Naive thymus-derived CD4-positive, alpha-beta T cell (primary cell): ENCODE measurements at regions not wholly inside any gene's neighbourhood (a gene's known extent, or its start where the extent isn't known, plus 50 kb on each side); places are given as distances from the start of the nearest gene placed in this dataset.

Experiments
- ATAC-seq: fragments of 150-1000 bp; cut with Tn5 transposase; 2 replicates; pipeline ENCODE4 v1.10.0; 2021; ENCODE audit warnings: mild to moderate bottlenecking, moderate library complexity
- CTCF ChIA-PET: fragments of 350-600 bp; sonication (Branson Sonifier 250); formaldehyde crosslinking; loops from one replicate; lab custom pipeline; 2021; ENCODE audit warnings: antibody characterized with exemption; lab: Charles Lee
- POLR2A ChIA-PET: fragments of 350-600 bp; sonication (Branson Sonifier 250); formaldehyde crosslinking; loops from one replicate; lab custom pipeline; 2021; ENCODE audit warnings: antibody characterized with exemption, inconsistent platforms; lab: Charles Lee
- DNase-seq, 9 donors: peaks; one replicate each; pipeline versions ENCODE4 v3.0.0 to v3.0.0-alpha.2; 2020 to 2022; ENCODE audit warnings: mixed read lengths in 1 of 9
- H3K27ac ChIP-seq: one replicate; pipeline ENCODE4 v1.7.0; 2013; ENCODE audit warnings: mild to moderate bottlenecking, low read depth, low read length, moderate library complexity
- H3K27me3 ChIP-seq, 2 donors: one replicate each; pipeline ENCODE4 v1.7.0; 2013; ENCODE audit warnings: low read length in 2 of 2, mild to moderate bottlenecking in 2 of 2, moderate library complexity in 2 of 2; ENCODE audit not compliant: control insufficient read depth in 2 of 2, insufficient read depth in 2 of 2
- H3K36me3 ChIP-seq, 3 experiments: 1 replicate in 2 of 3; 2 replicates in 1 of 3; pipeline ENCODE4 v1.7.0; 2013; ENCODE audit warnings: low read length in 3 of 3, mild to moderate bottlenecking in 3 of 3, moderate library complexity in 1 of 3; ENCODE audit not compliant: insufficient read depth in 3 of 3, control insufficient read depth in 2 of 3
- H3K4me1 ChIP-seq, 2 donors: one replicate each; pipeline ENCODE4 v1.7.0; 2013; ENCODE audit warnings: low read length in 2 of 2, mild to moderate bottlenecking in 2 of 2, moderate library complexity in 1 of 2; ENCODE audit not compliant: control insufficient read depth in 2 of 2, insufficient read depth in 2 of 2
- H3K4me3 ChIP-seq: 2 replicates; pipeline ENCODE4 v1.7.0; 2013; ENCODE audit warnings: mild to moderate bottlenecking, low read length
- H3K9me3 ChIP-seq, 3 experiments: 1 replicate in 2 of 3; 2 replicates in 1 of 3; pipeline ENCODE4 v1.7.0; 2013; ENCODE audit warnings: low read length in 3 of 3; ENCODE audit not compliant: control insufficient read depth in 2 of 3
- H3K27ac Mint-ChIP-seq, 9 donors: one replicate each; pipeline ENCODE4 v1.8.0; 2020 to 2022; ENCODE audit warnings: mixed read lengths in 9 of 9, mild to moderate bottlenecking in 8 of 9, moderate library complexity in 5 of 9, inconsistent platforms in 2 of 9
- H3K27me3 Mint-ChIP-seq, 5 donors: one replicate each; pipeline ENCODE4 v1.8.0; 2021 to 2022; ENCODE audit warnings: mixed read lengths in 5 of 5, mild to moderate bottlenecking in 1 of 5
- H3K36me3 Mint-ChIP-seq, 5 donors: one replicate each; pipeline ENCODE4 v1.8.0; 2020 to 2022; ENCODE audit warnings: mixed read lengths in 5 of 5, mild to moderate bottlenecking in 3 of 5, inconsistent platforms in 1 of 5
- H3K4me1 Mint-ChIP-seq, 7 donors: one replicate each; pipeline ENCODE4 v1.8.0; 2020 to 2022; ENCODE audit warnings: mixed read lengths in 7 of 7, mild to moderate bottlenecking in 3 of 7, inconsistent platforms in 1 of 7
- H3K4me3 Mint-ChIP-seq, 10 donors: one replicate each; pipeline ENCODE4 v1.8.0; 2020 to 2022; ENCODE audit warnings: mild to moderate bottlenecking in 10 of 10, mixed read lengths in 10 of 10, moderate library complexity in 6 of 10, inconsistent platforms in 2 of 10
- H3K9me3 Mint-ChIP-seq, 11 donors: one replicate each; pipeline ENCODE4 v1.8.0; 2020 to 2022; ENCODE audit warnings: mixed read lengths in 11 of 11, mild to moderate bottlenecking in 4 of 11, inconsistent platforms in 1 of 11, moderate library complexity in 1 of 11
- intact Hi-C, 2 donors: fragments of 100-400 bp; cut with micrococcal nuclease; formaldehyde crosslinking; loops; one replicate each; pipeline ENCODE4 v1.15.1; 2023

DNA sequence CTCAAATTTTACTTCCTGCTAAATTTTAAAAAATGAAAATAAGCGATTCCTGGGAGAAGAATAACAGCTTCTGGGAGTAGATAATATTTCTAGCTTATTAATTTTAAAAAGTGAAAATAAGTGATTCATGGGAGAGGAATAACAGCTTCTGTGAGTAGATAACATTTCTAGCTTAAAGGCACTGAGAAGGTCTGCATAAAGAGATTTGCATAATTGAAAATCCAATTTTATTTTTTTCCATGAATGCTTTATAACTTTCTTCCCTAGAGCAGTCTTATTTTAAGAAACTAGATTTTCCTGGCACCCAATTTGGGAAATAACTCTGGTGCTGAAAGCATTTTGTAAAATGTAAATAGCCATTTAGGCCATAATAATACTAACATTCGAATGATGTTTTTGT, 65.9 kb upstream of the ASTN2 start:
- intact Hi-C loops = no loop called here
- H3K27ac ChIP-seq = no peak overlapping the region
- DNase-seq = no peak
- Mint-ChIP-seq H3K27ac (no peak overlapping the region), H3K4me1 (no peaks in the 10 kb centered on the region), H3K36me3 (no peaks in the 10 kb centered on the region), H3K9me3 (peaks cover 0 to 6% (median 2%) of the 10 kb centered on the region in 11 donors), H3K4me3 (no peak overlapping the region), H3K27me3 (peaks cover 0 to 22% (median 9%) of the 10 kb centered on the region in 5 donors)
- POLR2A ChIA-PET = no interaction called here
- no peak for ATAC-seq
- H3K36me3 ChIP-seq = no peaks in the 10 kb centered on the region
- H3K27me3 ChIP-seq = no peaks in the 10 kb centered on the region
- H3K9me3 ChIP-seq = no peaks in the 10 kb centered on the region
- H3K4me1 ChIP-seq = no peaks in the 10 kb centered on the region
- CTCF ChIA-PET = no interaction called here
- H3K4me3 ChIP-seq = no peak overlapping the region

DNA sequence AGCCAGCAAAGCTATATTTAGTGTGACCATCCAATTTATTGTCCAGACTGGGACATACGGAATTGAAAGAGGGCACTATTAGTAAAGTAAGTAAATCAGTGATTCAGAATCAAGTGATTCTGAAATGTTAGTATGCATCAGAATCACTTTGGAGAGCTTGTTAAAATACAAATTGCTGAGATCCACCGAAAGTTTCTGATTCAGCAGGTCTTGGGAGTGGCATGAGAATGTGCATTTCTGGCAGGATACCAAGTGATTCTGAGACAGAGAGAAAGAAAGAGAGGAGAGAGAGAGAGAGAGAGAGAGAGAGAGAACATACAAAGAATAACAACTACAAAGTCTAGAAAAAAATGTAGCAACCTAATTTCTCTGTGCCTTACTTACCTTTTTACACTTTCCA, 65.4 kb upstream of the ASTN2 start:
- no peak for DNase-seq
- no peaks in the 10 kb centered on the region for H3K27me3 ChIP-seq
- Mint-ChIP-seq H3K4me3 (no peak overlapping the region), H3K27ac (no peak overlapping the region), H3K9me3 (peaks cover 0 to 10% (median 2%) of the 10 kb centered on the region in 11 donors), H3K36me3 (no peaks in the 10 kb centered on the region), H3K27me3 (peaks cover 0 to 18% (median 11%) of the 10 kb centered on the region in 5 donors), H3K4me1 (no peaks in the 10 kb centered on the region)
- ChIA-PET CTCF (no interaction called here), POLR2A (no interaction called here)
- H3K4me3 ChIP-seq = no peak overlapping the region
- no peaks in the 10 kb centered on the region for H3K9me3 ChIP-seq
- H3K4me1 ChIP-seq = no peaks in the 10 kb centered on the region
- H3K36me3 ChIP-seq = no peaks in the 10 kb centered on the region
- ATAC-seq = no peak
- H3K27ac ChIP-seq = no peak overlapping the region
- intact Hi-C loops = no loop called here

DNA sequence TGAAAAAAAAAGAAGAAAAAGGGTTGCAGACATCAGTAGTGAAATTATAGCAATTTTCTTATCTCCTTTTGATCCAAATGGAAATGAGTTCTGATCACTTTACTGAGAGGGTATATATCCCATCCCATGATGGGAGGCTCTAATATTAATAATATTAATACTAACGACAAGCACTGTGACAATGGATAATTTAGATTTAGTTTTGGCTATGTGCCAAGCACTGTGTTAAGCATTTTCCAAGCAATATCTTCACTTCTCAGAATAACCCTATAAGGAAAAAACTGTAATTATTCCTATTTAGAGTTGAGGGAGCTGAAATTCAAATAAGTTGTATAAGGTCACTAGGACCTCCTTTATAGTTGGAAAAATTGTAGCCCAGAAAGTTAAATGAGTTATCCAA, 58.4 kb upstream of the ASTN2 start:
- Histone ChIP-seq H3K27ac (no peak overlapping the region), H3K9me3 (no peaks in the 10 kb centered on the region), H3K4me3 (no peak overlapping the region), H3K27me3 (no peaks in the 10 kb centered on the region), H3K36me3 (no peaks in the 10 kb centered on the region), H3K4me1 (no peaks in the 10 kb centered on the region)
- ATAC-seq (no peak), DNase-seq (no peak)
- H3K4me1 Mint-ChIP-seq = no peaks in the 10 kb centered on the region
- no peaks in the 10 kb centered on the region for H3K36me3 Mint-ChIP-seq
- H3K9me3 Mint-ChIP-seq = peaks cover 0 to 11% (median 3%) of the 10 kb centered on the region in 11 donors
- no peak overlapping the region for H3K27ac Mint-ChIP-seq
- intact Hi-C loops = no loop called here
- H3K4me3 Mint-ChIP-seq = no peak overlapping the region
- peaks cover 0 to 6% (median 0%) of the 10 kb centered on the region in 5 donors for H3K27me3 Mint-ChIP-seq
- ChIA-PET POLR2A (no interaction called here), CTCF (no interaction called here)

DNA sequence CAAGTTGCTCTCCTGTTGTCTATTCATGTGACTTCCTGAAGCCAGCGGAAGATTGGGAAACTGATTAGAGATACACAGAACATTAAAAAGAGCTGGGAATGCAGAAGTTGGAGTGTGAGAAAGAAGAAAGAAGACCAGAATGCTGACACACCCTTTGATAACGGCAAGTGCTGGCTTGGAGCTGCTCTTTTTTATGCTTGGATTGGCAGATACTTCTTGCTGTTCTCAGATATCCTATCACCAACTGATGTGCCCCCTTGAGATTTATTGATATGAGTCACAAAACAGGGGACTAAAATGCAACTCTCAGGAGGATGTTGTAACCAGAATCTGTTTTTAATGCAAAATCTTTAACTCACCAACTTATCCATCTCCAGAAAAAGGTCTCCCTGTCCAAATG, 56.0 kb upstream of the ASTN2 start:
- Mint-ChIP-seq H3K9me3 (peaks cover 0 to 7% (median 2%) of the 10 kb centered on the region in 11 donors), H3K36me3 (no peaks in the 10 kb centered on the region), H3K4me1 (no peaks in the 10 kb centered on the region), H3K27ac (no peak overlapping the region), H3K27me3 (peaks cover 0 to 6% (median 0%) of the 10 kb centered on the region in 5 donors), H3K4me3 (no peak overlapping the region)
- H3K27ac ChIP-seq = no peak overlapping the region
- H3K27me3 ChIP-seq = no peaks in the 10 kb centered on the region
- ChIA-PET POLR2A (no interaction called here), CTCF (no interaction called here)
- no peaks in the 10 kb centered on the region for H3K4me1 ChIP-seq
- H3K9me3 ChIP-seq = no peaks in the 10 kb centered on the region
- intact Hi-C loops = no loop called here
- no peak overlapping the region for H3K4me3 ChIP-seq
- DNase-seq = no peak
- no peak for ATAC-seq
- no peaks in the 10 kb centered on the region for H3K36me3 ChIP-seq

DNA sequence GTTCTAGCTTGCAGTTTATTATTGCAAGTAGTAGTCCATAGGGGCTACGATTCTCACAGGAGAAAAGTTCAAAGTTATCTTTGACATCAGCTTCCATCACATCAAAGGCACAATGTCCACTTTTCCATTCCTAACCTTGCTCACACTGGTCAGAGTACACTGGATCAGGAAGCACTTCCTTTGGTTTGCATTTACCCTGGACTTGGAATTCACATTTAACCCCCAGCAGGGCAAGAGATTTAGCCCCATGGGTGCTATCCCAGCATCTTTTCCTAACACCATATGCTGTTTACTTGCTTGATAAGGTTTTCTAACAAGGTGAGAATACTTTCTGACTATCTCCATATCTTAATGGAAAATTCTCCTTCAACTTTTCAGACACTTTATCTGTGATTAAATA, 55.6 kb upstream of the ASTN2 start:
- H3K4me1 Mint-ChIP-seq = no peaks in the 10 kb centered on the region
- ChIA-PET POLR2A (no interaction called here), CTCF (no interaction called here)
- no peaks in the 10 kb centered on the region for H3K36me3 Mint-ChIP-seq
- no peaks in the 10 kb centered on the region for H3K9me3 ChIP-seq
- H3K36me3 ChIP-seq = no peaks in the 10 kb centered on the region
- ATAC-seq (no peak), DNase-seq (no peak)
- H3K4me3 ChIP-seq = no peak overlapping the region
- H3K4me3 Mint-ChIP-seq = no peak overlapping the region
- no peaks in the 10 kb centered on the region for H3K4me1 ChIP-seq
- peaks cover 0 to 3% (median 0%) of the 10 kb centered on the region in 5 donors for H3K27me3 Mint-ChIP-seq
- H3K9me3 Mint-ChIP-seq = peaks cover 0 to 6% (median 0%) of the 10 kb centered on the region in 11 donors
- no peak overlapping the region for H3K27ac ChIP-seq
- intact Hi-C loops = no loop called here
- H3K27ac Mint-ChIP-seq = no peak overlapping the region
- no peaks in the 10 kb centered on the region for H3K27me3 ChIP-seq

DNA sequence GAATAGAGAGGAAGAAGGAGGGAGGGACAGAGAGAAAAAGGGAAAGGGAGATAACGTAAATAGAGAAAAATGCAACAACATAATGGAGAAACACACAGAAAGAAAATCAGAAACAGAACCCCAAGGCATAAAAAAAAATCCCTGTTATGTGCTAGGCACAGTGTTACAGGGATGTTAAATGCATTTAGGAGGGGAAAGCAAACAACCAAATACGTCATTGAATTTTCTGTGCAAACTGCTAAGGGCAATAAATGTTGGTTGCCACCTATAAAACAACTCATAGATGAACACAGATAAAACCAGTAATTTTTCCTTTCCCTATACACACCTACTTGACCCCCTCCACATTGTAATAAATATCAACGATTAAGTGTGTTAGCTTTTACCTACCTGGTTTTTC, 51.3 kb upstream of the ASTN2 start:
- intact Hi-C loops = no loop called here
- Mint-ChIP-seq H3K4me1 (no peaks in the 10 kb centered on the region), H3K4me3 (no peak overlapping the region), H3K27ac (no peak overlapping the region), H3K9me3 (peaks cover 0 to 6% (median 0%) of the 10 kb centered on the region in 11 donors), H3K27me3 (peaks cover 0 to 7% (median 0%) of the 10 kb centered on the region in 5 donors), H3K36me3 (no peaks in the 10 kb centered on the region)
- H3K4me1 ChIP-seq = no peaks in the 10 kb centered on the region
- no peaks in the 10 kb centered on the region for H3K36me3 ChIP-seq
- H3K27ac ChIP-seq = no peak overlapping the region
- no peak for DNase-seq
- no peak overlapping the region for H3K4me3 ChIP-seq
- H3K9me3 ChIP-seq = no peaks in the 10 kb centered on the region
- no peak for ATAC-seq
- ChIA-PET POLR2A (no interaction called here), CTCF (no interaction called here)
- H3K27me3 ChIP-seq = no peaks in the 10 kb centered on the region

DNA sequence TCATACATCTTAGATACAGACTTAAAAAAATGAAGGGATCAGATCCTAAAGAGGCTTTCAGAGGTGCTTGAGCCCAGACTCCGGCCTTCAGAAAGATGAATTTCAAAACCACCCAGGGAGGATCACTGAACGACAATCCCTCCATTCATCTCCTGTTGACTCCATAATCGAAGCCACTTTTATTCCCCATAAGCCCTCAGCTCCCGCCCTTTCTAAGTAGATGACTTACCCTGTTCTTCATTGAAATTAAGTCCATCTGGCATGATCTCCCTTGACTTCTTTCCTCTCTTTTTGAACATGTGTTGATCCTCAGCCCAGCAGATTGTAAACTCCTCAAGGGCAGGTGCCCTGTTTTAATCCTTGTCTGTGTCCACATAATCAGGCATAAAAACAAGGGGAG, 50.8 kb upstream of the ASTN2 start:
- intact Hi-C loops = no loop called here
- Mint-ChIP-seq H3K36me3 (no peaks in the 10 kb centered on the region), H3K9me3 (peaks cover 0 to 6% (median 0%) of the 10 kb centered on the region in 11 donors), H3K27ac (no peak overlapping the region), H3K4me1 (no peaks in the 10 kb centered on the region), H3K4me3 (no peak overlapping the region), H3K27me3 (peaks cover 0 to 7% (median 0%) of the 10 kb centered on the region in 5 donors)
- no peaks in the 10 kb centered on the region for H3K9me3 ChIP-seq
- no peak for ATAC-seq
- H3K36me3 ChIP-seq = no peaks in the 10 kb centered on the region
- H3K4me3 ChIP-seq = no peak overlapping the region
- no peak for DNase-seq
- no peaks in the 10 kb centered on the region for H3K27me3 ChIP-seq
- H3K27ac ChIP-seq = no peak overlapping the region
- H3K4me1 ChIP-seq = no peaks in the 10 kb centered on the region
- ChIA-PET CTCF (no interaction called here), POLR2A (no interaction called here)
